ENCODE measurements at regions not wholly inside any gene's neighbourhood (a gene's known extent, or its start where the extent isn't known, plus 50 kb on each side); places are given as distances from the start of the nearest gene placed in this dataset.

DNA sequence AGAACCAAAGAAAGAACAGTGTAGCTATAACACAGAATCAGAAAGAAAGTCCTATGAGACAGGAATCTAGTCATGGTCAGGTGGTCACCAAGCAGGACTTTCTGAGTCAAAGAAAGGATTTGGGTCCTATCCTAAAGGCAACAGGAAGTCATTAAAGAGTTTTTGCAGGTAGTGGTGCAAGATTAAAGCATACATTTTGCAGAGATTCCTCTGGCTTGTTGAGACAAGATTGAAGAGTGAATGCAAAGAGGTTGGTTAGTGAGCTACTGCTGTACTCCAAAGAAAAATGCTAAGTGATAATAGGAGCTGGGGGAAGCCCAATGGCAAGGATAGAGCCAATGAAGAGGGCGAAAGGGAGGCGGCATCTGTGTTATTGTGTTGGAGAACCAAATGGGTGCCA is 300.5 kb upstream of the KIF2A start:
- TF ChIP-seq RARB (CRISPR knock-in tag; IDR thresholded peaks at IDR 0.05) (no peak), ZC3H10 (CRISPR knock-in tag; IDR thresholded peaks at IDR 0.05) (no peak)
- TF ChIP-seq, protein P1, sequence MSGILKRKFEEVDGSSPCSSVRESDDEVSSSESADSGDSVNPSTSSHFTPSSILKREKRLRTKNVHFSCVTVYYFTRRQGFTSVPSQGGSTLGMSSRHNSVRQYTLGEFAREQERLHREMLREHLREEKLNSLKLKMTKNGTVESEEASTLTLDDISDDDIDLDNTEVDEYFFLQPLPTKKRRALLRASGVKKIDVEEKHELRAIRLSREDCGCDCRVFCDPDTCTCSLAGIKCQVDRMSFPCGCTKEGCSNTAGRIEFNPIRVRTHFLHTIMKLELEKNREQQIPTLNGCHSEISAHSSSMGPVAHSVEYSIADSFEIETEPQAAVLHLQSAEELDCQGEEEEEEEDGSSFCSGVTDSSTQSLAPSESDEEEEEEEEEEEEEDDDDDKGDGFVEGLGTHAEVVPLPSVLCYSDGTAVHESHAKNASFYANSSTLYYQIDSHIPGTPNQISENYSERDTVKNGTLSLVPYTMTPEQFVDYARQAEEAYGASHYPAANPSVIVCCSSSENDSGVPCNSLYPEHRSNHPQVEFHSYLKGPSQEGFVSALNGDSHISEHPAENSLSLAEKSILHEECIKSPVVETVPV (CRISPR knock-in tag; IDR thresholded peaks at IDR 0.05) = no peak
- TF ChIP-seq, protein P2, sequence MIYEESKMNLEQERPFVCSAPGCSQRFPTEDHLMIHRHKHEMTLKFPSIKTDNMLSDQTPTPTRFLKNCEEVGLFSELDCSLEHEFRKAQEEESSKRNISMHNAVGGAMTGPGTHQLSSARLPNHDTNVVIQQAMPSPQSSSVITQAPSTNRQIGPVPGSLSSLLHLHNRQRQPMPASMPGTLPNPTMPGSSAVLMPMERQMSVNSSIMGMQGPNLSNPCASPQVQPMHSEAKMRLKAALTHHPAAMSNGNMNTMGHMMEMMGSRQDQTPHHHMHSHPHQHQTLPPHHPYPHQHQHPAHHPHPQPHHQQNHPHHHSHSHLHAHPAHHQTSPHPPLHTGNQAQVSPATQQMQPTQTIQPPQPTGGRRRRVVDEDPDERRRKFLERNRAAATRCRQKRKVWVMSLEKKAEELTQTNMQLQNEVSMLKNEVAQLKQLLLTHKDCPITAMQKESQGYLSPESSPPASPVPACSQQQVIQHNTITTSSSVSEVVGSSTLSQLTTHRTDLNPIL (CRISPR knock-in tag; IDR thresholded peaks at IDR 0.05; ENCODE audit: low read depth) = no peak
